ENCODE measurements at regions not wholly inside any gene's neighbourhood (a gene's known extent, or its start where the extent isn't known, plus 50 kb on each side); places are given as distances from the start of the nearest gene placed in this dataset.

DNA sequence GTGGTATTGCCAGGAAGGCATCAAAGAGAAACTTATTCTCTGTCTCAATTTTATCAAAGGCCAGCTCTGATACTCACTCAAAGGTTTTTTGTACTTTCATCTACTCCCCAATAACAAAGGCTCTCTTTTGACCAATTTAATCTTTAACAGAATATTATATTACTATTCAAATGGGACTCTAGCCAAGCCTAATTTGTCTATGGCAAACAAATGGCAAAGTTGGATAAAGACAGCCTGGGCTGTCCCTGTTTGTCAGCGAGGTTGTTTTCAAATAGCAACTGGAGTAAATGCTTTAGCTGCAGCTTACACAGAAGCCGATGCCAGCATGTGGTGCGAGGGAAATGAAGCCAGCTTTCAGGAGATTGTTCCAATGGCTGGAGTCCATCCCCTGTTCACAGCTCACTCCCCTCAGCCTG is 80.1 kb upstream of the CTNNA2 start:
- no peak overlapping the region for H3K4me3 ChIP-seq (ENCODE audit: low read depth, low read length)
- TF ChIP-seq, protein P1, sequence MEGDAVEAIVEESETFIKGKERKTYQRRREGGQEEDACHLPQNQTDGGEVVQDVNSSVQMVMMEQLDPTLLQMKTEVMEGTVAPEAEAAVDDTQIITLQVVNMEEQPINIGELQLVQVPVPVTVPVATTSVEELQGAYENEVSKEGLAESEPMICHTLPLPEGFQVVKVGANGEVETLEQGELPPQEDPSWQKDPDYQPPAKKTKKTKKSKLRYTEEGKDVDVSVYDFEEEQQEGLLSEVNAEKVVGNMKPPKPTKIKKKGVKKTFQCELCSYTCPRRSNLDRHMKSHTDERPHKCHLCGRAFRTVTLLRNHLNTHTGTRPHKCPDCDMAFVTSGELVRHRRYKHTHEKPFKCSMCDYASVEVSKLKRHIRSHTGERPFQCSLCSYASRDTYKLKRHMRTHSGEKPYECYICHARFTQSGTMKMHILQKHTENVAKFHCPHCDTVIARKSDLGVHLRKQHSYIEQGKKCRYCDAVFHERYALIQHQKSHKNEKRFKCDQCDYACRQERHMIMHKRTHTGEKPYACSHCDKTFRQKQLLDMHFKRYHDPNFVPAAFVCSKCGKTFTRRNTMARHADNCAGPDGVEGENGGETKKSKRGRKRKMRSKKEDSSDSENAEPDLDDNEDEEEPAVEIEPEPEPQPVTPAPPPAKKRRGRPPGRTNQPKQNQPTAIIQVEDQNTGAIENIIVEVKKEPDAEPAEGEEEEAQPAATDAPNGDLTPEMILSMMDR (IDR thresholded peaks at IDR 0.05; ENCODE audit: insufficient read depth, low read length, poor library complexity, severe bottlenecking), result no peak
- H3K36me3 ChIP-seq (ENCODE audit: control insufficient read depth, insufficient read depth, low read length), result no peaks in the 10 kb centered on the region
- no peak for DNase-seq (ENCODE audit: low read depth)
- H3K27me3 ChIP-seq (ENCODE audit: control insufficient read depth, insufficient read depth, low read length), result no peaks in the 10 kb centered on the region

DNA sequence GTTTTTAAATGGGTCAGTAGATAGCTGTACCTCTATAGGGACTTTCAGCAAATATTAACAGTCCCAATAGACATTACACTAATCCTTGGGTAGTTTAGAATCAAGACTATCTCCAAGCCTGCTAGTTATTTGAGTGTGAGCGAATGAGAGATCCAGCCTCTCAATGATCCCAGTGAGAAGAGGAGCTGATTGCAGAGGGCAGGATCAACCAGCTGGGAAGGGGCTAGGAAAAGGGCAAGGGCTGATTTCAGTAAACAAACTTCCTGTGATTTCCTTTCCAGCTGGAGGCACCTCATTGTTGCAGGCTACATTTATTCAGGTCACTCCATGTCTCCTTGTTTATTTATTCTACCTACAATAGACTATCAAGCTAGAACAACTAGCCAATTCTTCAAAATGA is 84.1 kb upstream of the CTNNA2 start:
- Histone ChIP-seq H3K36me3 (ENCODE audit: control insufficient read depth, insufficient read depth, low read length) (no peaks in the 10 kb centered on the region), H3K27me3 (ENCODE audit: control insufficient read depth, insufficient read depth, low read length) (no peaks in the 10 kb centered on the region), H3K4me3 (ENCODE audit: low read depth, low read length) (no peak overlapping the region)
- TF ChIP-seq, protein P1 (IDR thresholded peaks at IDR 0.05; ENCODE audit: insufficient read depth, low read length, poor library complexity, severe bottlenecking), result no peak
- no peak for DNase-seq (ENCODE audit: low read depth)

DNA sequence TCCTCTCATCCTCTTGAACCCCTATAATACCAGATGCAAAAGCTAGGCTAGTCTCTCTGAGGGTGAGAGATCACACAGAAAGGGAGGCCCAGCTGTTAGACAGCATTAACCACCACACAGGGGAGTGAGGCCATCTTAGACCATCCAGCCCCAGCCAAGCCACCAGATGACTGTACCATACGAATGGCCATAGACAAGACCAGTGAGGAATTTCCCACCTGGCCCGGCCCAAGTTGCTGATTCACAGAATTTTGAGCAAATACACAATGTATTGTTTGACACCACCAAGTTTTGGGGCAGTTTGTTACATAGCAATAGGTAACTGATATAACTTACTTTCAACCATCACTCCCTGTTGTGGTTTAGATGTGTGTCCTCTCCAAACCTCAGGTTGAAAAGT is 98.2 kb upstream of the CTNNA2 start:
- Histone ChIP-seq H3K27me3 (ENCODE audit: control insufficient read depth, insufficient read depth, low read length) (no peaks in the 10 kb centered on the region), H3K36me3 (ENCODE audit: control insufficient read depth, insufficient read depth, low read length) (no peaks in the 10 kb centered on the region), H3K4me3 (ENCODE audit: low read depth, low read length) (no peak overlapping the region)
- TF ChIP-seq, protein P1 (IDR thresholded peaks at IDR 0.05; ENCODE audit: insufficient read depth, low read length, poor library complexity, severe bottlenecking), result no peak
- no peak for DNase-seq (ENCODE audit: low read depth)

DNA sequence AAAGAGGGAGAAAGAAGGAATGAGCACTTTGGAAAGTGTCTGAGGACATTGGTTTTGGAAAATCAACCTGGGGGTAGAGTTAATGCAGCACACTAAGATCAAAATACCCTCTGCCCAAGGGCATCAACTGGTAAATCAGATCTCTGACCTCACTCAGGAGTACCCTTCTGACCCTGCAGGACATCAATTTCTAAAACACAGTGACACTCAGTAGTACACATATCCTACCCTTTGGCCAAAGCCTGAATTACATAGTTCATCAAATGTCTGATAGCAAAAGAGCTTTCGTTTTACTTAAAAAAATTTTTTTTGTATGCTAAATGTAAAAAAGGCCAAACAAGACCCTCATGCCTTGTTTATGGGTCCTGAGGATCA is 118.4 kb upstream of the CTNNA2 start:
- Histone ChIP-seq H3K4me3 (ENCODE audit: low read depth, low read length) (no peak overlapping the region), H3K27me3 (ENCODE audit: control insufficient read depth, insufficient read depth, low read length) (no peaks in the 10 kb centered on the region)
- no peak for DNase-seq (ENCODE audit: low read depth)

DNA sequence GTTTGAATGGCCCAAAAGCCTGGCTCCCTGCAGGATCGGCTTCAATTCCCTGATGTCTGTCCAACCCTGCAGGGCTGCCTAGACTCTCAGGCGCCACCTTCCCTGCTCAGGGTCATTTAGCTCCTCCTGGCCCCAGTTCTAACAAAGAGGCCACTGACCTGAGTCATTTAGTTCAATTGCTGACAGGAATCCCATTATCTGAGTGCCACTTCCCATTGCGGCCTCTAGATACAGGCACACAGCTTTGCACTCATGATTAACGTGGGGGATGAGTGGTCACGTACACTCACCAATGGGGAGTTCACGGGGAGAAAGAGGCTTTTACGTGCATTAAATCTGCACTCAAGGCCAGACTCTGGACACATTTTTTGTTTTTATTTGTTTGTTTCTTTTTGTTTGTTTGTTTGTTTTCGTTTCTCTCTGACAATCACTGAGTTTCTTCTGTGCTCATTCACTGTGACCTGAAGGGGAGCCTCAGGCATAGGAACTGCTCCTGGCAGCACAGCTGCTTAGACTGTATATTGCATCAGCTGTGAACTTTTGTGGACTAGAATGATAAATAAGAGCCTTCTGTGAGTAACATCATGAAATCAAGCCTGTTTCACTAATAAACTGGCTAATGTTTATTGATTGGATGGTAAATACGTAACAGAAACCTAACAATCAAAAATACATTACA is 118.9 kb upstream of the CTNNA2 start:
- TF ChIP-seq, protein P1 (IDR thresholded peaks at IDR 0.05; ENCODE audit: insufficient read depth, low read length, poor library complexity, severe bottlenecking), result no peak
- no peaks in the 10 kb centered on the region for H3K36me3 ChIP-seq (ENCODE audit: control insufficient read depth, insufficient read depth, low read length)
- no peaks in the 10 kb centered on the region for H3K27me3 ChIP-seq (ENCODE audit: control insufficient read depth, insufficient read depth, low read length)
- no peak overlapping the region for H3K4me3 ChIP-seq (ENCODE audit: low read depth, low read length)
- no peak for DNase-seq (ENCODE audit: low read depth)

More for the DNA sequence above, 118.4 kb upstream of the CTNNA2 start:
- no peaks in the 10 kb centered on the region for H3K36me3 ChIP-seq (ENCODE audit: control insufficient read depth, insufficient read depth, low read length)
- TF ChIP-seq, protein P1 (IDR thresholded peaks at IDR 0.05; ENCODE audit: insufficient read depth, low read length, poor library complexity, severe bottlenecking), result no peak

DNA sequence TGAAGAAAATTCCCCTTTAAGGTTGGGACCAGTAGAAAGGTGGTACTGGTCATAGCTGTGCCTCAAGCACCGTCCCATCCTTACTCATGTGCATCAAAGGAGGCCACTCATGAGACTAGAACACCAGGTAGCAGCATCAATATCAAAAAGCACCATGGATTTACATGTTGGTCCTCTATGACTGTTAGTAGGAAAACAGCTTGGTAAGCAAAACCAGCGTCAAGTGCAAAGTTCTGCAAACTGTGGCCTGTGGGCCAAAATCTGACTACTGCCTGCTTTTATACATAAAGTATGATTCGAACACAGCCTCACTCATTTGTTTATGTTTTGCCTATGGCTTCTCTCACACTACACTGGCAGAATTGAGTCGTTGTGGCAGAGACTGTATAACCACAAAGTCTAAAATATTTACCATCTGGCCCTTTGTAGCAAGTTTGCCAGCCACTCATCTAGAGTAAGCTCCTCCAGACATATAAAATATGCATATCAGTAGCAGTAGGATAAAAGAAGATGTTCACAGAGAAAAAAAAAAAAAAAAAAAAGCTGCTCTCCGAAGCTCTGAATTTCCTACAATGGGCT is 119.7 kb upstream of the CTNNA2 start:
- DNase-seq (ENCODE audit: low read depth), result no peak
- H3K36me3 ChIP-seq (ENCODE audit: control insufficient read depth, insufficient read depth, low read length), result no peaks in the 10 kb centered on the region
- no peaks in the 10 kb centered on the region for H3K27me3 ChIP-seq (ENCODE audit: control insufficient read depth, insufficient read depth, low read length)
- TF ChIP-seq, protein P1 (IDR thresholded peaks at IDR 0.05; ENCODE audit: insufficient read depth, low read length, poor library complexity, severe bottlenecking), result no peak
- no peak overlapping the region for H3K4me3 ChIP-seq (ENCODE audit: low read depth, low read length)
